Astrocyte of the spinal cord (primary cell): ENCODE measurements at regions not wholly inside any gene's neighbourhood (a gene's known extent, or its start where the extent isn't known, plus 50 kb on each side); places are given as distances from the start of the nearest gene placed in this dataset.

ENCODE experiments used
- DNase-seq: peaks from one replicate; pipeline ENCODE4 v3.0.0; 2011; ENCODE audit warnings: low read depth, low spot score
- H3K4me3 ChIP-seq: 2 replicates; pipeline ENCODE4 v1.5.1; 2011; ENCODE audit warnings: low read depth, mild to moderate bottlenecking, low read length, moderate library complexity
- in situ Hi-C: cut with HindIII; loops from 2 replicates; pipeline ENCODE4 v1.10.0; 2017; ENCODE audit warnings: low sequenced_read_pairs
- TF ChIP-seq, protein P1 (sequence below): IDR thresholded peaks from 2 replicates; pipeline ENCODE4 v1.5.1; 2012; ENCODE audit warnings: low read depth, mild to moderate bottlenecking, low read length, inconsistent platforms

- no peak overlapping the region for H3K4me3 ChIP-seq
- TF ChIP-seq, protein P1, sequence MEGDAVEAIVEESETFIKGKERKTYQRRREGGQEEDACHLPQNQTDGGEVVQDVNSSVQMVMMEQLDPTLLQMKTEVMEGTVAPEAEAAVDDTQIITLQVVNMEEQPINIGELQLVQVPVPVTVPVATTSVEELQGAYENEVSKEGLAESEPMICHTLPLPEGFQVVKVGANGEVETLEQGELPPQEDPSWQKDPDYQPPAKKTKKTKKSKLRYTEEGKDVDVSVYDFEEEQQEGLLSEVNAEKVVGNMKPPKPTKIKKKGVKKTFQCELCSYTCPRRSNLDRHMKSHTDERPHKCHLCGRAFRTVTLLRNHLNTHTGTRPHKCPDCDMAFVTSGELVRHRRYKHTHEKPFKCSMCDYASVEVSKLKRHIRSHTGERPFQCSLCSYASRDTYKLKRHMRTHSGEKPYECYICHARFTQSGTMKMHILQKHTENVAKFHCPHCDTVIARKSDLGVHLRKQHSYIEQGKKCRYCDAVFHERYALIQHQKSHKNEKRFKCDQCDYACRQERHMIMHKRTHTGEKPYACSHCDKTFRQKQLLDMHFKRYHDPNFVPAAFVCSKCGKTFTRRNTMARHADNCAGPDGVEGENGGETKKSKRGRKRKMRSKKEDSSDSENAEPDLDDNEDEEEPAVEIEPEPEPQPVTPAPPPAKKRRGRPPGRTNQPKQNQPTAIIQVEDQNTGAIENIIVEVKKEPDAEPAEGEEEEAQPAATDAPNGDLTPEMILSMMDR = no peak
- in situ Hi-C loops = no loop called here
- no peak for DNase-seq
These were observed 466.7 kb upstream of the B3GAT1 start for GRCh38 chr11:134878785-134879184.

- no peak overlapping the region for H3K4me3 ChIP-seq
- in situ Hi-C loops = no loop called here
- TF ChIP-seq, protein P1 = no peak
- DNase-seq = no peak
These were observed 464.2 kb upstream of the B3GAT1 start for GRCh38 chr11:134876226-134876625.

- in situ Hi-C loops = no loop called here
- TF ChIP-seq, protein P1 = no peak
- H3K4me3 ChIP-seq = no peak overlapping the region
These were observed 455.1 kb upstream of the B3GAT1 start for GRCh38 chr11:134866981-134867675.

DNA sequence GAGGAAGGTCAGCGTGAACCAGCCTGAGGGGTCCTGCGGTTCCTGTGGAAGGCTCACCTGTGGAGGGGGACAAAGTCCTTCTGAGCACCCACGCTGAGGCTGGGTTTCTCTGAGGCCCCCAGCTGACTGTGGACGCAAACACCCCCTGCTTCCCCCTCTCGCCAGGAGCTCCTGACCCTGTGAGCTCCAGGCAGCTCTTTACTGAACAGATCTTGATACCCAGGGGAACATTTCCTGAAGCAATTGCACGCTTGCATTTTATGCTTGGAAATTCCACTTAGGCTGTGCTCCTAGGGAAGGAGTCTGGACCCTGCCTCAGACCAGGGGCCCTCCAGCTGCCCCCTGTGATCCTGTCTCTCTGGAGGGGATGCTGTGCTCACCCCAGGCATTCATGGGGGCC lies 454.2 kb upstream of the B3GAT1 start:
- in situ Hi-C loops = no loop called here
- TF ChIP-seq, protein P1 = no peak
- no peak for DNase-seq

More at GRCh38 chr11:134866981-134867675, 455.1 kb upstream of the B3GAT1 start:
- DNase-seq = no peak

DNA sequence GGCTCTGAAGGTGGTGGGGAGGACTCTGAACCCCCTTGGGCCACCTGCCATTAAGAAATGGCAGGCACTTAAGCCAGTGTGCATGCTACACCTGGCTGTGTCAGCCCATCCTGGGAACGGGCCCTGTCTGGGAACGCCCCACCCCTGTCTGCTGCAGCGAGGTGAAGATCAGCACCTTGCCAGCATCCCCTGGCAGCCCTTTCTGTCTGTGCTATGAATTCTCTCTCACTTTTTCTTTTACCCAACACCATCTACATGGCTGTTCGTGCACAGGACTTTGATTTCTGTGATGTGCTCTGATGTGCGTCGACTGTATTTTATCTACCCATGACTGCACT lies 452.9 kb upstream of the B3GAT1 start:
- no peak overlapping the region for H3K4me3 ChIP-seq
- DNase-seq = no peak
- in situ Hi-C loops = no loop called here
- TF ChIP-seq, protein P1 = no peak

More for the DNA sequence above, 454.2 kb upstream of the B3GAT1 start:
- no peak overlapping the region for H3K4me3 ChIP-seq

DNA sequence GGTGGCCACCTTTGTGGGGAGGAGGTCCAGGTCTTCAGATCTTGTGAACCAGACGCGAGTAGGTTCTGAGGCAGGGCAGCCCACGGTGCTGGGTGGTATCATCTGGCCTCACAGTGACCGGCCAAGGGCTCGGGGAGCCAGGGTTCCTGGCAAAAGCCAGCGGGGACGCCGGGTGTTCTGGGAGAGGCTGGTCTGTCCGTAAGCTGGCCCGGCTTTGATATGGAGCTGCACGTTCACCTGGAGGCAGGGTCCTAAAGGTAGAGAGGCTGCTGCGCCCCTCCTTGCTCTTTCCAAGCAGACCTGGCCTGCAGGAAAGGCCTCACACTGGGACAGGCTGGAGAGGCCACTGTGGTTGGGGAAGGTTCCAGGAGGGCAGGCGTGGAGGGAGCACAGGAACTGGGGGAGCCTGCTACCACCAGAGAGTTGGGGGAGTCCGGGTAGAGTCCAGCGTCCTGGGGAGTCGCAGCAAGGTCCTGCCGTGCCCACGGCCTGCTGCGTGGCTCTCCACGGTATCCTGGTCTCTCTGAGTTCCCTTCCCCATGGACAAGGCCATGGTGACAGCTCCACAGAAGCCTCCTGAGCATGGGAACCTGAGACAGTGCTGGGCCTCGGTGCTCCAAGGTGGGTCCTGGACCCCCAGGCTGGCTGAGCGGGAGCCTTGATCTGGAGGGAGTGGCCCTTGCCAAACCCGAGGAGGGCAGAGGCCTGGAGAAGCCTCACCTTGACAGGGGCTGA lies 452.4 kb upstream of the B3GAT1 start:
- TF ChIP-seq, protein P1 = no peak
- H3K4me3 ChIP-seq = no peak overlapping the region
- DNase-seq = no peak
- in situ Hi-C loops = no loop called here
